ENCODE measurements at regions not wholly inside any gene's neighbourhood (a gene's known extent, or its start where the extent isn't known, plus 50 kb on each side); places are given as distances from the start of the nearest gene placed in this dataset.

DNA sequence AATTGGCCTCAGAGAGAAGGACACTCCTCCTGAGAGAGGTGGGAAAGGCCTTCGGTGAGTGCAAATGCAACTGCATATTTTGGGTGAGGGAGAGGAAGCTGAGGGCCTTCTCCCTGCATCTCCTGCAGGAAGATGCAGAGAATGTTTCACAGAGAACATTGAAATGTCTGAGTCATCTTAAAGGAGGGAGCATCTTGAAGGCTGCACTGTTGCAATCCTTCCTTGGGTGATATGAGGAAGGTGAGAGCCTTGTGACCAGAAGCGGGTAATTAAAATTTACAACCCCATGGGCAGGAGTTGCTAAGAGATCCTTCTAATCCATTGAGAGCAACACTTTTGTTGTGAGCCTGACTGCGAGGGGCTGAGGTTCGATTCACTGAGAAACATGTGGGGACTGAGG lies 375.7 kb upstream of the MARCKS start:
- Histone ChIP-seq H3K4me1 (peaks cover 7% of the 10 kb centered on the region), H3K36me3 (no peaks in the 10 kb centered on the region), H3K9me3 (replicated peaks) (no peaks in the 10 kb centered on the region), H3K27me3 (ENCODE audit: low read depth) (no peaks in the 10 kb centered on the region), H3K4me3 (no peak overlapping the region), H3K27ac (replicated peaks) (no peak overlapping the region)
- intact Hi-C loops (cut with micrococcal nuclease): no loop called here
- TF ChIP-seq, protein P1, sequence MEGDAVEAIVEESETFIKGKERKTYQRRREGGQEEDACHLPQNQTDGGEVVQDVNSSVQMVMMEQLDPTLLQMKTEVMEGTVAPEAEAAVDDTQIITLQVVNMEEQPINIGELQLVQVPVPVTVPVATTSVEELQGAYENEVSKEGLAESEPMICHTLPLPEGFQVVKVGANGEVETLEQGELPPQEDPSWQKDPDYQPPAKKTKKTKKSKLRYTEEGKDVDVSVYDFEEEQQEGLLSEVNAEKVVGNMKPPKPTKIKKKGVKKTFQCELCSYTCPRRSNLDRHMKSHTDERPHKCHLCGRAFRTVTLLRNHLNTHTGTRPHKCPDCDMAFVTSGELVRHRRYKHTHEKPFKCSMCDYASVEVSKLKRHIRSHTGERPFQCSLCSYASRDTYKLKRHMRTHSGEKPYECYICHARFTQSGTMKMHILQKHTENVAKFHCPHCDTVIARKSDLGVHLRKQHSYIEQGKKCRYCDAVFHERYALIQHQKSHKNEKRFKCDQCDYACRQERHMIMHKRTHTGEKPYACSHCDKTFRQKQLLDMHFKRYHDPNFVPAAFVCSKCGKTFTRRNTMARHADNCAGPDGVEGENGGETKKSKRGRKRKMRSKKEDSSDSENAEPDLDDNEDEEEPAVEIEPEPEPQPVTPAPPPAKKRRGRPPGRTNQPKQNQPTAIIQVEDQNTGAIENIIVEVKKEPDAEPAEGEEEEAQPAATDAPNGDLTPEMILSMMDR (IDR thresholded peaks at IDR 0.05; ENCODE audit: borderline replicate concordance): no peak
- no peak for DNase-seq

DNA sequence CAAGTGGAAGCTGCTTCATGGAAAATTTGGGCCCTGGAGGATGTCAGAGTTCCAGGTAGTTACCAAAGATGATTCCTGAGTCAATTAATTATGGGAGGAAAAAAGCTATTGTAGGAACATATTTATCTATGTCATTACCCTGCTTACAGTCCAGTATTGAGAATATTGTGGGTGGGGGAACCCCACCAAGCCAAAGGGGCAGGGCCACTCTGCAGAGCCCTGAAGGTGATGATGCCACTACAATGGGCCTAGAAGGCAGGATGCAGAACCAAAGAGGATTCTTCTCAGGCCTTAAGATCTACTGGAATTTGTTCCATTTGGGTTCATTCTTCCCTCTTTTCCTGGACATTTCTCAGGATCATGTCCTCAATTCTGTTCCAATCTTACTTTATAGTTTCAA lies 375.2 kb upstream of the MARCKS start:
- intact Hi-C loops (cut with micrococcal nuclease): no loop called here
- Histone ChIP-seq H3K27me3 (ENCODE audit: low read depth) (no peaks in the 10 kb centered on the region), H3K4me1 (peaks cover 7% of the 10 kb centered on the region), H3K27ac (replicated peaks) (no peak overlapping the region), H3K4me3 (no peak overlapping the region), H3K9me3 (replicated peaks) (no peaks in the 10 kb centered on the region), H3K36me3 (no peaks in the 10 kb centered on the region)
- TF ChIP-seq, protein P1 (IDR thresholded peaks at IDR 0.05; ENCODE audit: borderline replicate concordance): no peak
- no peak for DNase-seq

DNA sequence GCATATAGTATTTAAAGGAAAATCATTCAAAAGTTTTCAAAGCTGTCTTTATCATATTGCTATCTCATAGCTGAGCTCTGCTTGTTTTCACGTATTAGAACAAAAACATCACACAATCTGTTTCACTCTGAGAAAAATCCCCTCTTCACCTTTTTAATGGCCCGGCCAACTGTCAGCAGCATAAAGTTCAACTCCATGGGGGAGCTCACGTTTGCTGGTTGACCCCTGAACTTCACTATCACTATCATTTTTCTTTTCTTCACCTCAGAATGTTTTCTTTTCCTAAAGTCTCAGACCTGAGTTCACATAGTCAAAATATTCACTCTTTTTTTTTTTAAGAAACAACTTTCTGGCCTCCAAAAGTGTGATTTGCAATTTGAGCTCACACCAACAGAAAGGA lies 374.4 kb upstream of the MARCKS start:
- Histone ChIP-seq H3K4me1 (no peaks in the 10 kb centered on the region), H3K9me3 (replicated peaks) (no peaks in the 10 kb centered on the region), H3K27me3 (ENCODE audit: low read depth) (no peaks in the 10 kb centered on the region), H3K27ac (replicated peaks) (no peak overlapping the region), H3K4me3 (no peak overlapping the region), H3K36me3 (no peaks in the 10 kb centered on the region)
- no peak for DNase-seq
- intact Hi-C loops (cut with micrococcal nuclease): no loop called here
- TF ChIP-seq, protein P1 (IDR thresholded peaks at IDR 0.05; ENCODE audit: borderline replicate concordance): no peak

DNA sequence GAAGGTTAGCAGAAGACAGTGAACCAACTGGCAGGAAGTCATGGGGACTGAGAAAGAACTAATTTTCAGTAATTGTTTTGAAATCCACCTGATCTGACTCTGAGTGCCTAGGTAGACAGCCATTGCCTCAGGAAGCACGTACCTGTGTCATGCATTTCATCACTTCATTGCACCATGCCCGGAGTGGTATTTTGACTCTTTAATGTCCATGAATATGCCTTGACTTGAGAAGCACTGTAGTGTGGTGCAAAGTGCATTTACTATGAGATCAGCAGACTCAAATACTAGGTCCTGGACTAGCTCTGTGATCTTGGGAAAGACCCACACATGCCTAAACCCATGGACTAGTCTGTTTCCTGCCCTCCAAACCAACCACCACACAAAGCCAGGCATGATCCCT lies 370.9 kb upstream of the MARCKS start:
- TF ChIP-seq, protein P1 (IDR thresholded peaks at IDR 0.05; ENCODE audit: borderline replicate concordance): no peak
- Histone ChIP-seq H3K27me3 (ENCODE audit: low read depth) (no peaks in the 10 kb centered on the region), H3K9me3 (replicated peaks) (no peaks in the 10 kb centered on the region), H3K27ac (replicated peaks) (no peak overlapping the region), H3K4me3 (no peak overlapping the region), H3K4me1 (no peaks in the 10 kb centered on the region), H3K36me3 (no peaks in the 10 kb centered on the region)
- no peak for DNase-seq
- intact Hi-C loops (cut with micrococcal nuclease): no loop called here

DNA sequence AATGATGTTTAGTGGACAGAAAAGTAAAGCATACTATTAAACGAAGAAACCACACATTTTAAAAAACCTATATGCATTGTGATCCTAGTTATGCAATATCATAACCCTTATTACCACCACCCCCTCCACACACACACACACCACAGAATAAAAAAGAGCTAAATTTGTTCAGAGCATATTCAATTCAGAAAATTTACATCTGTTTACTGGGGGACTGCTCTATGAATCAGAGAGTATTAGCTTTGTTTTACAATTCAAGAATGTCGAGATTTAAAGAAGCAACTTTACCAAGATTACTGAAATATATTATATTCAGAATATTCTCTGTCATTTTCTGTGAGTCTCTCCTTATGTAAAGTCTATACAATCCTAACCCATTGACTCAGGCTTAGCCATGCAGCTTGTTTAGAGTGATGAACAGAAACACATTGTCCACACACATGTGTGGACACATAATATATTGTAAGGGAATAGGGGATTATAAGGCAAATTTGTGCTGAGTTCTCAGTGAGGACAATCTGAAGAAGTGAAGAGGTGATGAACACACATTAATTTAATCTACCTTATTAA lies 369.6 kb upstream of the MARCKS start:
- Histone ChIP-seq H3K36me3 (no peaks in the 10 kb centered on the region), H3K9me3 (replicated peaks) (no peaks in the 10 kb centered on the region), H3K27ac (replicated peaks) (no peak overlapping the region), H3K27me3 (ENCODE audit: low read depth) (no peaks in the 10 kb centered on the region), H3K4me3 (no peak overlapping the region), H3K4me1 (no peaks in the 10 kb centered on the region)
- no peak for DNase-seq
- intact Hi-C loops (cut with micrococcal nuclease): no loop called here
- TF ChIP-seq, protein P1 (IDR thresholded peaks at IDR 0.05; ENCODE audit: borderline replicate concordance): no peak

All from left ventricle myocardium inferior (tissue), 1 donor.